ENCODE measurements at regions not wholly inside any gene's neighbourhood (a gene's known extent, or its start where the extent isn't known, plus 50 kb on each side); places are given as distances from the start of the nearest gene placed in this dataset.

GRCh38 chr4:10371869-10372471 lies 85.3 kb downstream of the ZNF518B start:
- ChIA-PET CTCF (no interaction called here), POLR2A (no interaction called here)
- no peaks in the 10 kb centered on the region for H3K4me1 Mint-ChIP-seq
- Histone ChIP-seq H4K20me1 (ENCODE audit: control insufficient read depth, insufficient read depth, low read length, poor library complexity, severe bottlenecking) (no peaks in the 10 kb centered on the region), H3K27ac (ENCODE audit: low read length in 2 of 2) (no peak overlapping the region), H3K9me3 (ENCODE audit: control extremely low read depth in 1 of 3, control insufficient read depth in 2 of 3, insufficient read depth in 1 of 3, low read length in 2 of 3) (peaks cover 0 to 4% (median 0%) of the 10 kb centered on the region in 3 donors), H3K27me3 (replicated peaks in 1 of 4; ENCODE audit: control extremely low read depth in 1 of 4, control insufficient read depth in 3 of 4, insufficient read depth in 4 of 4, low read length in 3 of 4) (peaks cover 0 to 5% (median 0%) of the 10 kb centered on the region in 4 experiments), H3K79me2 (ENCODE audit: control insufficient read depth, insufficient read depth, low read length) (no peaks in the 10 kb centered on the region), H3K4me1 (ENCODE audit: control insufficient read depth in 2 of 2, insufficient read depth in 2 of 2, low read length in 2 of 2) (no peaks in the 10 kb centered on the region), H3K36me3 (replicated peaks in 1 of 2; ENCODE audit: control extremely low read depth in 1 of 2, control insufficient read depth in 1 of 2, extremely low read depth in 1 of 2, insufficient read depth in 2 of 2, low read length in 1 of 2) (no peaks in the 10 kb centered on the region), H3K4me2 (replicated peaks; ENCODE audit: low read depth, low read length, poor library complexity, severe bottlenecking) (no peak overlapping the region), H2AFZ (ENCODE audit: insufficient read depth, low read depth, low read length, poor library complexity, severe bottlenecking) (no peak overlapping the region), H3K4me3 (ENCODE audit: control extremely low read depth in 1 of 5, extremely low read depth in 1 of 5, insufficient read depth in 1 of 5, low read depth in 2 of 5, low read length in 4 of 5) (no peak overlapping the region), H3K9ac (ENCODE audit: low read length) (no peak overlapping the region)
- no peak overlapping the region for H3K27ac Mint-ChIP-seq
- no peak overlapping the region for H3K4me3 Mint-ChIP-seq
- intact Hi-C loops (cut with micrococcal nuclease): no loop called here
- TF ChIP-seq CTCF (IDR thresholded peaks at IDR 0.05) (no peak), EZH2 (IDR thresholded peaks at IDR 0.05; ENCODE audit: borderline replicate concordance, insufficient read depth, low read depth, low read length, poor library complexity, severe bottlenecking) (no peak)
- 67% methylated on average over 1 of the region's 4 CpGs for WGBS (ENCODE audit: insufficient coverage)
- peaks cover 6% of the 10 kb centered on the region for H3K27me3 Mint-ChIP-seq
- H3K9me3 Mint-ChIP-seq (ENCODE audit: insufficient read depth): no peaks in the 10 kb centered on the region
- DNase-seq (no peak), ATAC-seq (ENCODE audit: low read depth) (no peak)

GRCh38 chr4:10371121-10371520 lies 86.1 kb downstream of the ZNF518B start:
- 90% methylated on average over 4 of the region's 5 CpGs for WGBS (ENCODE audit: insufficient coverage)
- no peaks in the 10 kb centered on the region for H3K9me3 Mint-ChIP-seq (ENCODE audit: insufficient read depth)
- Histone ChIP-seq H3K79me2 (ENCODE audit: control insufficient read depth, insufficient read depth, low read length) (no peaks in the 10 kb centered on the region), H3K27me3 (replicated peaks in 1 of 4; ENCODE audit: control extremely low read depth in 1 of 4, control insufficient read depth in 3 of 4, insufficient read depth in 4 of 4, low read length in 3 of 4) (peaks cover 0 to 5% (median 1%) of the 10 kb centered on the region in 4 experiments), H3K9ac (ENCODE audit: low read length) (no peak overlapping the region), H3K9me3 (ENCODE audit: control extremely low read depth in 1 of 3, control insufficient read depth in 2 of 3, insufficient read depth in 1 of 3, low read length in 2 of 3) (peaks cover 0 to 4% (median 0%) of the 10 kb centered on the region in 3 donors), H4K20me1 (ENCODE audit: control insufficient read depth, insufficient read depth, low read length, poor library complexity, severe bottlenecking) (no peaks in the 10 kb centered on the region), H3K27ac (ENCODE audit: low read length in 2 of 2) (no peak overlapping the region), H3K4me2 (replicated peaks; ENCODE audit: low read depth, low read length, poor library complexity, severe bottlenecking) (no peak overlapping the region), H3K4me3 (ENCODE audit: control extremely low read depth in 1 of 5, extremely low read depth in 1 of 5, insufficient read depth in 1 of 5, low read depth in 2 of 5, low read length in 4 of 5) (no peak overlapping the region), H3K4me1 (ENCODE audit: control insufficient read depth in 2 of 2, insufficient read depth in 2 of 2, low read length in 2 of 2) (no peaks in the 10 kb centered on the region), H3K36me3 (replicated peaks in 1 of 2; ENCODE audit: control extremely low read depth in 1 of 2, control insufficient read depth in 1 of 2, extremely low read depth in 1 of 2, insufficient read depth in 2 of 2, low read length in 1 of 2) (no peaks in the 10 kb centered on the region), H2AFZ (ENCODE audit: insufficient read depth, low read depth, low read length, poor library complexity, severe bottlenecking) (no peak overlapping the region)
- H3K4me1 Mint-ChIP-seq: no peaks in the 10 kb centered on the region
- DNase-seq (no peak), ATAC-seq (ENCODE audit: low read depth) (no peak)
- ChIA-PET CTCF (no interaction called here), POLR2A (no interaction called here)
- peaks cover 6% of the 10 kb centered on the region for H3K27me3 Mint-ChIP-seq
- H3K27ac Mint-ChIP-seq: no peak overlapping the region
- no peak for TF ChIP-seq EZH2 (IDR thresholded peaks at IDR 0.05; ENCODE audit: borderline replicate concordance, insufficient read depth, low read depth, low read length, poor library complexity, severe bottlenecking)
- TF ChIP-seq CTCF (IDR thresholded peaks at IDR 0.05): no peak
- intact Hi-C loops (cut with micrococcal nuclease): no loop called here
- no peak overlapping the region for H3K4me3 Mint-ChIP-seq

Data from B cell (primary cell).